ENCODE measurements at regions not wholly inside any gene's neighbourhood (a gene's known extent, or its start where the extent isn't known, plus 50 kb on each side); places are given as distances from the start of the nearest gene placed in this dataset.
"Not testable (repeated sequence)": the region's sequence is repeated elsewhere in the genome, so short reads cannot be mapped to it uniquely, and the experiment has no call there.

DNA sequence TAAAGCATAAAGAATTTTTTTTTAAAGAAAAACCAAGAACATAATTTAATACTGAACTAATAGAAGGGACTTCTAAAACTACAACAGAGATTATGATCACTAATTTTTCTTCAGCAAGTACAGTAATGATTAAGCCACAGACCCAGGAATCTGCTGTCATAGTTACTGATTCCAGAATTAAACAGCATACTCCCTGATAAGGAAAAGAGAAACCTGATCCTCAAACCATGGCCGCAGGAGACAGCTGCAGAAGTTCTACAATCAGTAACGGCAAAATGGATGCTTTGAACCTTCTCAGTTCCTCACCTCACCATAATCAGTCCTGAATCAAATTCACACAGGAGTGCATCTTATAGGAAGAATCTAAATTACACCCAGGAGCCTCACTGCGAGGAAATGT lies 939.0 kb upstream of the SLITRK1 start:
- DNase-seq (ENCODE audit: extremely low read depth in 1 of 2, low read depth in 1 of 2), result no peak

DNA sequence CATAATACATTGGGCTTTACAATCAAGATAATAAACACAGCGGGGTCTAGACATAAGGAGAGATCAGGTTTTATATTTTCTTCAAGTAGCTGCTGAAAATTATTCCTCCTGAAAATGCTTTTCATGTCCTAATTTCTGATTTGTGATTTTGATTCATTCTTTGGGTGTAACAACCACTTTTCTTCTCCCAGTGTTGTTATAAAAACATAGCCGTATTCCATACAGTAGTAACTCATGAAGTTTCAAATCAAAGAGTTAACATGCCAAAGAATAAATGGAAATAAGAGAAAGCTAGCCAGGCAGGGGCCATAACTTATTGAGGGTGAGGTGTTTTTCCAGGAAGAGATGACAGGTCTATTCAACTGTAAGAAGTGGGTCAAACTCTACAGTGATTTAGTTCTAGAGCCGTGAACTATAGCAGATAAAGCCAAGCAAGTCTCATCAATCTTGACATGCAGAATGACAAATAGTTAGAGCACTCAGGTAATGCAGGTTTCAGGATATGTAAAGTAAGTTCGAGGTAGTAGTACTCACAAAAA lies 934.4 kb upstream of the SLITRK1 start:
- DNase-seq (ENCODE audit: extremely low read depth in 1 of 2, low read depth in 1 of 2), result no peak

- no peak for DNase-seq (ENCODE audit: extremely low read depth in 1 of 2, low read depth in 1 of 2)
Measured at GRCh38 chr13:84812789-84813188, 930.5 kb upstream of the SLITRK1 start.

DNA sequence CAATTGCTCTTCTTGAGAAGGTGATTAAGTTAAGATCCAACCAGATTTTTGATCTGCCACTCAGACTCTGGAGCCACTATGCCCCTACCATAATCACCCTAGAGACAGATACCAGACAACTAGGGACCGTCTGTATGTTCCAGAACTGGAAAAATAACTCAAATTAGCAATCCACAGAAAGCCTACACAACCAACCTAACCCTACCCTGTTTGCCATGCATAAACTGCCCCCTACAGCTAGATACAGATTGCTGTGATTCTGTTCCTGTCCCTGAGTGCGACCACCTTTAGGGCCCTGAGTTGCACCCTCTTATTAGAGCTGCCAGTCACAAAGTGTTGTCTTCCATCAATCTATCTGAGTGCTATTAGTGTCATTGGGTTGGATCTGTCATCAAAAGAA lies 929.8 kb upstream of the SLITRK1 start:
- no peak for DNase-seq (ENCODE audit: extremely low read depth in 1 of 2, low read depth in 1 of 2)

- no peak for DNase-seq (ENCODE audit: extremely low read depth in 1 of 2, low read depth in 1 of 2)
Measured at GRCh38 chr13:84810781-84811180, 928.5 kb upstream of the SLITRK1 start.

GRCh38 chr13:84802073-84802472 lies 919.8 kb upstream of the SLITRK1 start:
- no peak for DNase-seq (ENCODE audit: extremely low read depth in 1 of 2, low read depth in 1 of 2)

- DNase-seq (ENCODE audit: extremely low read depth in 1 of 2, low read depth in 1 of 2), result no peak
Measured at GRCh38 chr13:84784443-84785153, 902.3 kb upstream of the SLITRK1 start.

- no peak for DNase-seq (ENCODE audit: extremely low read depth in 1 of 2, low read depth in 1 of 2)
Measured at GRCh38 chr13:84777316-84777715, 895.0 kb upstream of the SLITRK1 start.

DNA sequence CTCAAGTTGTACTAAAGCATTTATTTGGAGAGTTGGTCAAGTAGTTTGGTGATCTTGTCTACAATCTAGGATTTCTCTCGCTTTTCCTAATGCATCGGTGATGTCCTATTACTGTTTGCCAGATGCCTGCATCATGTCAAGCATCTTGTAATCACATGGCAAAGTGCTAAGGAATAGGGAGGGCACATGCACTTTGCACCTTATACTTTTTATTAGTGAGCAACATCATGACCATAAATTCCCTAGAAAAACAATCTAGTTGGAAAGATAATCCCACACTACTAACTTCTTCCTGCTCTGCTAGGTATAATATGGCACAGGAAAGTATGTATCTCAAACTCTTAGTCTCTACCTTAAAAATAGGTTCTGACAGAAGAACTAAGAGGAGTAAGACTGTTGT lies 894.3 kb upstream of the SLITRK1 start:
- DNase-seq (ENCODE audit: extremely low read depth in 1 of 2, low read depth in 1 of 2), result no peak

DNA sequence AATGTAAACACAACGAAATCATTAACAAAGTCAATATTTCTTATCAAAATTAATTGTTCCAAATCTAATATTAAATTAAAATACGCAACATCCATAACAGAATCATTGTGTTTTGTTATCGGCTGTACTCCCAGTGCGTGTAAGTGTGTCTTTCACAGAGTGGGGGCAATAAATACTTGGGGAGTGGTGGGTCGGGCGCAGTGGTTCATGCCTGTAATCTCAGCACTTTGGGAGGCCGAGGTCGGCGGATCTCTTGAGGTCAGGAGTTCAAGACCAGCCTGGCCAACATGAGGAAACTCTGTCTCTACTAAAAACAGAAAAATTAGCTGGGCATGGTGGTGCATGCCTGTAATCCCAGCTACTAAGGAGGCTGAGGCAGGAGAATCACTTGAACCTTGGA lies 893.6 kb upstream of the SLITRK1 start:
- not testable (repeated sequence) for DNase-seq (ENCODE audit: extremely low read depth in 1 of 2, low read depth in 1 of 2)

GRCh38 chr13:84774111-84774510 lies 891.8 kb upstream of the SLITRK1 start:
- no peak for DNase-seq (ENCODE audit: extremely low read depth in 1 of 2, low read depth in 1 of 2)

GRCh38 chr13:84760956-84761355 lies 878.7 kb upstream of the SLITRK1 start:
- DNase-seq (ENCODE audit: extremely low read depth in 1 of 2, low read depth in 1 of 2), result no peak

DNA sequence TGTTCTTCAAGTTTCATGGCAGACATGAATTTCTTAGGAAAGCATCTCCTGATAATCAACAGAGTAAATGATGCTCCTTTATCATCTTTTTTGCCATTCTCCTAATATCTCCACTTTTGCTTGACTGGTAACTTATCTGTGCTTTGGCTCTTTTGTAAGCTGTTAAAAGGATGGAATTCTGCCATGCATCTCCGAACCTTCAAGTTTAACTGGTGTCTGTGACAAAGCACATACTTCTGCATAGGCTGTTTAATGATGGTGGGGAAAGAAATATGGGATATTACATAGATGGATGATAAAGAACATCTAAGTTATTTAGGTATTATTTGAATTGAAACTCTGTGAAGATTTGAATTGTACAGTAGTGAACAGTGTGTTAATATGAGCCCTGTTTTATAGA lies 866.9 kb upstream of the SLITRK1 start:
- no peak for DNase-seq (ENCODE audit: extremely low read depth in 1 of 2, low read depth in 1 of 2)

GRCh38 chr13:84745051-84745551 lies 862.8 kb upstream of the SLITRK1 start:
- no peak for DNase-seq (ENCODE audit: extremely low read depth in 1 of 2, low read depth in 1 of 2)

GRCh38 chr13:84744203-84744602 lies 861.9 kb upstream of the SLITRK1 start:
- DNase-seq (ENCODE audit: extremely low read depth in 1 of 2, low read depth in 1 of 2), result no peak

GRCh38 chr13:84741253-84741652 lies 859.0 kb upstream of the SLITRK1 start:
- DNase-seq (ENCODE audit: extremely low read depth in 1 of 2, low read depth in 1 of 2), result no peak

DNA sequence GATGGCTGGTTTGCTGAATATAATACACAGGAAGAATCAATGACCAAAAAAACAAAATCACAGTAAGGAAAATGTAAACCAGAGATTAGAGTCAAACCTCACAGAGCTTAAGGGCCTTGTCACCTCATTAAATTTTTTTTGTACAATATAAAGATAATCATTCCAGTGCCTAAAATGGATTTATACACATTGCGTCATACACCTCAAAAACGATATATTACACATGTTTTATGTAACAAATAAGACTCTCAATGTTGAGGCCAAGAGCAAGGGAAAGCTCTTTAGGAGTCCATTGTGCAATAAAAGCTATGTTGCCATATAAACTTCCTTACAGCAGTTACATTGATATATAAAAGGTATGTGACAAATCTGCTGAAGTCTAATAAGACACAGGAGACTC lies 856.7 kb upstream of the SLITRK1 start:
- DNase-seq (ENCODE audit: extremely low read depth in 1 of 2, low read depth in 1 of 2), result no peak

DNA sequence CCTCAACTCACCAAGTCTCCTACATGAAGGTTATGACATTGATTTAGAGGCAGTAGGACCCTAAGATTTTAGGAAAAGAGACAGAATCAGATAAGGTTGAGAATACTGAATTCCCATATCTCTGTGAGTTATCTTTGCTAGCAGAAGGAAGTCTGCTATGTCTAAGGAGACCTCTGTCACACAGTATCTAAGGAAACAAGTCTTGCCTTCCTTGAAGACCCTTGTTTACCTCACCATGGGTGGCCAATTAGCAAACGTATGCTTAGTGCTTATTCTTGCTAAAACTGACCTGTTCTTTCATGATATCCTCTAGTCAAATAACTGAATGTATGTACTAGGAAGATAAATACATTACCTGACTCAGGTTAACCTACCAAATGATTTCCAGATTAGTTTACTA lies 855.4 kb upstream of the SLITRK1 start:
- no peak for DNase-seq (ENCODE audit: extremely low read depth in 1 of 2, low read depth in 1 of 2)

GRCh38 chr13:84730376-84730775 lies 848.1 kb upstream of the SLITRK1 start:
- no peak for DNase-seq (ENCODE audit: extremely low read depth in 1 of 2, low read depth in 1 of 2)

GRCh38 chr13:84705982-84706710 lies 823.9 kb upstream of the SLITRK1 start:
- no peak for DNase-seq (ENCODE audit: extremely low read depth in 1 of 2, low read depth in 1 of 2)

DNA sequence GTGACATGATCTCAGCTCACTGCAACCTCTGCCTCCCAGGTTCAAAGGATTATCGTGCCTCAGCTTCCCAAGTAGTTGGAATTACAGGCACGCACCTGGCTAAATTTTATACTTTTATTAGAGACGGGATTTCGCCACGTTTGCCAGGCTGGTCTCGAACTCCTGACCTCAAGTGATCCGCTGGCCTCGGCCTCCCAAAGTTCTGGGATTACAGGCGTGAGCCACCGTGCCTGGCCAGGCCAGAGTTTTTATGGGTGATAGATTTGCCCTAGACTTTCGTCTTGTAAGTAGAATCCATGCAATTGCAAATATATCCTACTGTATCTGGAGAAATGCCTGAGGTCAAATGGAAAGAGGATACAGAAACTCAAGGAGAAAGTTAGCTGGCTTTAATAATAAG lies 819.9 kb upstream of the SLITRK1 start:
- no peak for DNase-seq (ENCODE audit: extremely low read depth in 1 of 2, low read depth in 1 of 2)

GRCh38 chr13:84697591-84697990 lies 815.3 kb upstream of the SLITRK1 start:
- DNase-seq (ENCODE audit: extremely low read depth in 1 of 2, low read depth in 1 of 2), result not testable (repeated sequence)

All from activated CD8-positive, alpha-beta memory T cell treated with anti-CD3 and anti-CD28 coated beads for 1 hour (primary cell).